K562 (cell line): ENCODE measurements at regions not wholly inside any gene's neighbourhood (a gene's known extent, or its start where the extent isn't known, plus 50 kb on each side); places are given as distances from the start of the nearest gene placed in this dataset.

ENCODE experiments used
- ATAC-seq: fragments of 200-7000 bp; cut with Tn5 transposase; 3 replicates; pipeline ENCODE4 v1.9.1; 2020; ENCODE audit warnings: moderate library complexity
- BruUV-seq: library from RNA; stranded (reverse); fragments of 400-500 nt; replicated peaks from 2 replicates; lab custom pipeline; 2021; lab: Mats Ljungman, UMichigan
- CTCF ChIA-PET: fragments of 300-600 bp; formaldehyde crosslinking; extraction: SDS; loops from one replicate; lab custom pipeline; 2021; ENCODE audit warnings: low intra/inter-chr PET ratio; lab: Yijun Ruan, JAX
- POLR2A ChIA-PET: fragments of 300-600, 350-650 bp; sonication (Branson Sonifier 250); formaldehyde crosslinking; extraction: SDS; loops from one replicate; lab custom pipeline; 2021; ENCODE audit warnings: antibody characterized with exemption, inconsistent platforms; lab: Yijun Ruan, JAX
- DNase-seq, 4 experiments: peaks; one replicate each; pipeline versions ENCODE4 v3.0.0 to v3.0.0-alpha.2; 2011 to 2018; ENCODE audit warnings: low spot score in 3 of 4, mixed read lengths in 3 of 4; ENCODE audit errors: extremely low read depth in 1 of 4
- FAIRE-seq: peaks from 2 replicates; lab custom pipeline; 2011; peaks lifted over from hg19 to GRCh38; lab: Jason Lieb, UNC
- H2AFZ ChIP-seq: 2 replicates; pipeline ENCODE4 v1.6.0; 2011; ENCODE audit warnings: low read depth, low read length, control low read depth, inconsistent platforms
- H3K27ac ChIP-seq: fragments of 200-600 bp; 3 replicates; pipeline ENCODE4 v1.8.0; 2011; ENCODE audit warnings: low read depth, mild to moderate bottlenecking, control low read depth, inconsistent platforms, low read length, moderate library complexity, mixed read lengths; ENCODE audit errors: extremely low read depth
- H3K27me3 ChIP-seq, 2 experiments: fragments of 300-600 bp in 1 of 2; 2 replicates in 1 of 2; 3 replicates in 1 of 2; pipeline versions ENCODE4 v1.6.0 to v1.8.0; 2011; ENCODE audit warnings: inconsistent platforms in 2 of 2, low read length in 2 of 2, mild to moderate bottlenecking in 1 of 2, mixed read lengths in 1 of 2, moderate library complexity in 1 of 2; ENCODE audit not compliant: control insufficient read depth in 2 of 2, insufficient read depth in 2 of 2
- H3K36me3 ChIP-seq: fragments of 300-600 bp; 3 replicates; pipeline ENCODE4 v1.8.0; 2011; ENCODE audit warnings: mild to moderate bottlenecking, low read length, inconsistent platforms; ENCODE audit not compliant: control insufficient read depth, insufficient read depth
- H3K4me1 ChIP-seq, 2 experiments: fragments of 200-600 bp in 1 of 2; replicated peaks in 1 of 2; 2 replicates in 1 of 2; 3 replicates in 1 of 2; pipeline versions ENCODE4 v1.5.1 to v1.8.0; 2011; ENCODE audit warnings: inconsistent platforms in 2 of 2, low read length in 2 of 2, mild to moderate bottlenecking in 1 of 2, mixed read lengths in 1 of 2, moderate library complexity in 1 of 2; ENCODE audit not compliant: control insufficient read depth in 2 of 2, insufficient read depth in 2 of 2
- H3K4me2 ChIP-seq: 2 replicates; pipeline ENCODE4 v1.6.1; 2011; ENCODE audit warnings: low read length, control low read depth, inconsistent platforms, mixed read lengths; ENCODE audit not compliant: insufficient read depth
- H3K4me3 ChIP-seq: fragments of 200-600 bp; sonication (generic), shearing (Covaris generic); 2 replicates; pipeline ENCODE4 v1.5.1; 2016; ENCODE audit warnings: control low read depth, inconsistent platforms
- H3K79me2 ChIP-seq: fragments of 200-600 bp; 3 replicates; pipeline ENCODE4 v1.8.0; 2011; ENCODE audit warnings: low read length, inconsistent platforms; ENCODE audit not compliant: control insufficient read depth, insufficient read depth
- H3K9ac ChIP-seq, 2 experiments: 2 replicates each; pipeline versions ENCODE4 v1.6.0 to v1.6.1; 2011; ENCODE audit warnings: low read depth in 2 of 2, low read length in 2 of 2, control low read depth in 1 of 2, inconsistent platforms in 1 of 2, mild to moderate bottlenecking in 1 of 2, mixed read lengths in 1 of 2; ENCODE audit not compliant: insufficient read depth in 1 of 2
- H3K9me1 ChIP-seq: one replicate; pipeline ENCODE4 v1.6.0; 2011; ENCODE audit warnings: inconsistent platforms, mild to moderate bottlenecking, low read length, moderate library complexity; ENCODE audit not compliant: control insufficient read depth, insufficient read depth
- H3K9me3 ChIP-seq: replicated peaks from 2 replicates; pipeline ENCODE4 v1.5.1; 2011; ENCODE audit warnings: low read depth, low read length, inconsistent platforms; ENCODE audit not compliant: control insufficient read depth, insufficient read depth
- H4K20me1 ChIP-seq: replicated peaks from 2 replicates; pipeline ENCODE4 v1.6.1; 2011; ENCODE audit warnings: low read length, inconsistent platforms, mixed read lengths; ENCODE audit not compliant: control insufficient read depth, insufficient read depth
- CEBPB ChIP-seq: fragments of 450-650 bp; IDR thresholded peaks from 2 replicates; pipeline ENCODE4 v1.6.1; 2016; ENCODE audit warnings: missing genetic modification characterization, missing compliant biosample characterization
- ZNF778 ChIP-seq: fragments of 450-650 bp; formaldehyde crosslinking; IDR thresholded peaks from 2 replicates; pipeline ENCODE4 v1.4.0; 2020; ENCODE audit warnings: mild to moderate bottlenecking, moderate library complexity
- WGBS: fragments of 100-300 bp; shearing (Covaris generic); methylation state at CpG from one replicate; pipeline ENCODE4 v1.1.6; 2016; ENCODE audit warnings: low coverage, mixed read lengths; ENCODE audit not compliant: insufficient coverage; ENCODE audit errors: missing lambda C conversion rate; 5-methylcytosine and 5-hydroxymethylcytosine counted together
- in situ Hi-C: fragments of 300-500 bp; cut with MboI; formaldehyde crosslinking; loops from 4 replicates; pipeline ENCODE4 v1.15.0; 2018; ENCODE audit warnings: inconsistent platforms, mixed read lengths
- intact Hi-C: fragments of 100-400 bp; cut with micrococcal nuclease; formaldehyde crosslinking; loops from 2 replicates; pipeline ENCODE4 v1.14.2; 2022
- TF ChIP-seq, protein P1 (sequence below), 2 experiments: fragments of 450-650 bp in 1 of 2; sonication (generic) in 1 of 2; formaldehyde crosslinking in 1 of 2; IDR thresholded peaks in 1 of 2; conservative IDR thresholded peaks in 1 of 2; 2 replicates each; pipeline versions ENCODE4 v1.6.1 to v1.8.1; 2016 to 2023; ENCODE audit warnings: mild to moderate bottlenecking in 2 of 2, moderate library complexity in 2 of 2, inconsistent platforms in 1 of 2, missing genetic modification reagents in 1 of 2

GRCh38 chr2:575727-576236, 101.4 kb downstream of the TMEM18 start:
- no peak for FAIRE-seq
- H3K27me3 ChIP-seq: peaks cover 2 to 16% of the 10 kb centered on the region in 2 experiments; a peak in 3 of 5 replicates
- H3K4me1 ChIP-seq: 0 out of 5 replicates have a peak, but pooled peaks cover 0 to 3% of the 10 kb centered on the region in 2 experiments
- intact Hi-C loops: no loop called here
- POLR2A ChIA-PET: no interaction called here
- TF ChIP-seq, protein P1, sequence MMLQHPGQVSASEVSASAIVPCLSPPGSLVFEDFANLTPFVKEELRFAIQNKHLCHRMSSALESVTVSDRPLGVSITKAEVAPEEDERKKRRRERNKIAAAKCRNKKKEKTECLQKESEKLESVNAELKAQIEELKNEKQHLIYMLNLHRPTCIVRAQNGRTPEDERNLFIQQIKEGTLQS (IDR thresholded peaks at IDR 0.05): 0 out of 2 replicates have a peak, but pooled peaks have one; percentile 12
- TF ChIP-seq, protein P1 (CRISPR knock-in tag; conservative IDR thresholded peaks at IDR 0.05): no peak
- TF ChIP-seq CEBPB (tag) (peak; percentile 20; the same call in 1 of the 2 replicates), ZNF778 (CRISPR knock-in tag) (no peak)
- TF ChIP-seq, all 486 proteins: peak for 2
- CTCF ChIA-PET: no interaction called here
- in situ Hi-C loops: no loop called here
- Histone ChIP-seq H3K79me2 (no peaks in the 10 kb centered on the region), H3K9ac (no peak overlapping the region), H3K27ac (no peak overlapping the region), H3K9me3 (no peaks in the 10 kb centered on the region), H3K4me2 (no peak overlapping the region), H3K36me3 (no peaks in the 10 kb centered on the region), H2AFZ (no peak overlapping the region), H4K20me1 (no peaks in the 10 kb centered on the region), H3K9me1 (no peaks in the 10 kb centered on the region), H3K4me3 (no peak overlapping the region)
- 0% methylated on average over 1 of the region's 1 CpG for WGBS
- ATAC-seq (no peak), DNase-seq (no peak)
- BruUV-seq: no TSS peak
